ENCODE measurements at regions not wholly inside any gene's neighbourhood (a gene's known extent, or its start where the extent isn't known, plus 50 kb on each side); places are given as distances from the start of the nearest gene placed in this dataset.
A peak's percentile ranks its signal among the peaks of the same experiment; 100 is the strongest.

- CTCF ChIA-PET, result interaction anchor here (0.6 kb wide), 1 partner anchor 537 kb away, joined by 8 read pairs; no protein-coding TSS in a partner anchor
These were observed 219.6 kb downstream of the RPS24 start for GRCh38 chr10:78253063-78253853.

GRCh38 chr10:78254013-78254412 lies 220.3 kb downstream of the RPS24 start:
- ChIA-PET CTCF (interaction anchor here (0.6 kb wide), 1 partner anchor 536 kb away, joined by 8 read pairs; no protein-coding TSS in a partner anchor), POLR2A (no interaction called here)
- no peak for TF ChIP-seq SUZ12 (IDR thresholded peaks at IDR 0.05)
- TF ChIP-seq NFRKB (IDR thresholded peaks at IDR 0.05), result no peak
- TF ChIP-seq PKNOX1 (IDR thresholded peaks at IDR 0.05), result no peak
- no peak for TF ChIP-seq HDGF (IDR thresholded peaks at IDR 0.05; ENCODE audit: borderline replicate concordance)
- no peak for TF ChIP-seq SP1 (IDR thresholded peaks at IDR 0.05)
- no peak for TF ChIP-seq BHLHE40 (IDR thresholded peaks at IDR 0.05; ENCODE audit: borderline replicate concordance)
- TF ChIP-seq ELF4 (IDR thresholded peaks at IDR 0.05), result no peak
- no peak for TF ChIP-seq FOXA1 (IDR thresholded peaks at IDR 0.05)
- no peak for TF ChIP-seq LEF1 (IDR thresholded peaks at IDR 0.05; ENCODE audit: borderline replicate concordance)
- TF ChIP-seq ARNT (IDR thresholded peaks at IDR 0.05), result no peak
- no peak for TF ChIP-seq TARDBP (IDR thresholded peaks at IDR 0.05)
- TF ChIP-seq FOXM1 (IDR thresholded peaks at IDR 0.05; ENCODE audit: borderline replicate concordance), result no peak
- no peak for TF ChIP-seq ZNF384 (IDR thresholded peaks at IDR 0.05)
- no peak for TF ChIP-seq L3MBTL2 (conservative IDR thresholded peaks at IDR 0.05)
- no peak for TF ChIP-seq FOXK2 (IDR thresholded peaks at IDR 0.05)
- no peak for TF ChIP-seq CTBP1 (IDR thresholded peaks at IDR 0.05; ENCODE audit: borderline replicate concordance)
- peak; percentile 20 for DNase-seq (ENCODE audit: extremely low spot score)

More at GRCh38 chr10:78253063-78253853, 219.6 kb downstream of the RPS24 start:
- POLR2A ChIA-PET, result no interaction called here
- TF ChIP-seq SUZ12 (IDR thresholded peaks at IDR 0.05) (no peak), PKNOX1 (IDR thresholded peaks at IDR 0.05) (peak; percentile 79)
- no peak for DNase-seq (ENCODE audit: extremely low spot score)

GRCh38 chr10:78255214-78255613 lies 221.6 kb downstream of the RPS24 start:
- ChIA-PET CTCF (no interaction called here), POLR2A (no interaction called here)
- no peak for DNase-seq (ENCODE audit: extremely low spot score)
- TF ChIP-seq BHLHE40 (IDR thresholded peaks at IDR 0.05; ENCODE audit: borderline replicate concordance), result no peak
- TF ChIP-seq PKNOX1 (IDR thresholded peaks at IDR 0.05), result no peak
- TF ChIP-seq L3MBTL2 (conservative IDR thresholded peaks at IDR 0.05), result no peak
- no peak for TF ChIP-seq SP1 (IDR thresholded peaks at IDR 0.05)
- TF ChIP-seq ARNT (IDR thresholded peaks at IDR 0.05), result no peak
- no peak for TF ChIP-seq ZNF384 (IDR thresholded peaks at IDR 0.05)

- POLR2A ChIA-PET, result no interaction called here
- no peak for DNase-seq (ENCODE audit: extremely low spot score)
- TF ChIP-seq CTBP1 (IDR thresholded peaks at IDR 0.05; ENCODE audit: borderline replicate concordance) (no peak), ARNT (IDR thresholded peaks at IDR 0.05) (no peak), PKNOX1 (IDR thresholded peaks at IDR 0.05) (no peak), BHLHE40 (IDR thresholded peaks at IDR 0.05; ENCODE audit: borderline replicate concordance) (no peak), FOXM1 (IDR thresholded peaks at IDR 0.05; ENCODE audit: borderline replicate concordance) (no peak), NFRKB (IDR thresholded peaks at IDR 0.05) (no peak), SP1 (IDR thresholded peaks at IDR 0.05) (no peak), SUZ12 (IDR thresholded peaks at IDR 0.05) (no peak)
- CTCF ChIA-PET, result no interaction called here
These were observed 222.4 kb downstream of the RPS24 start for GRCh38 chr10:78255796-78256638.

GRCh38 chr10:78258323-78259030 lies 224.8 kb downstream of the RPS24 start:
- DNase-seq (ENCODE audit: extremely low spot score), result no peak
- ChIA-PET CTCF (no interaction called here), POLR2A (no interaction called here)
- no peak for TF ChIP-seq ELF4 (IDR thresholded peaks at IDR 0.05)
- TF ChIP-seq TARDBP (IDR thresholded peaks at IDR 0.05), result no peak
- TF ChIP-seq FOXM1 (IDR thresholded peaks at IDR 0.05; ENCODE audit: borderline replicate concordance), result no peak
- TF ChIP-seq FOXK2 (IDR thresholded peaks at IDR 0.05), result no peak
- no peak for TF ChIP-seq L3MBTL2 (conservative IDR thresholded peaks at IDR 0.05)
- no peak for TF ChIP-seq SUZ12 (IDR thresholded peaks at IDR 0.05)
- TF ChIP-seq CTBP1 (IDR thresholded peaks at IDR 0.05; ENCODE audit: borderline replicate concordance), result no peak
- TF ChIP-seq PKNOX1 (IDR thresholded peaks at IDR 0.05), result no peak
- no peak for TF ChIP-seq HDGF (IDR thresholded peaks at IDR 0.05; ENCODE audit: borderline replicate concordance)
- TF ChIP-seq NFRKB (IDR thresholded peaks at IDR 0.05), result no peak
- TF ChIP-seq FOXA1 (IDR thresholded peaks at IDR 0.05), result no peak
- no peak for TF ChIP-seq SP1 (IDR thresholded peaks at IDR 0.05)
- TF ChIP-seq BHLHE40 (IDR thresholded peaks at IDR 0.05; ENCODE audit: borderline replicate concordance), result no peak
- no peak for TF ChIP-seq ARNT (IDR thresholded peaks at IDR 0.05)
- no peak for TF ChIP-seq ZNF384 (IDR thresholded peaks at IDR 0.05)
- no peak for TF ChIP-seq LEF1 (IDR thresholded peaks at IDR 0.05; ENCODE audit: borderline replicate concordance)

Measured in HEK293T (cell line).